OCI-LY7 (cell line): ENCODE measurements at regions not wholly inside any gene's neighbourhood (a gene's known extent, or its start where the extent isn't known, plus 50 kb on each side); places are given as distances from the start of the nearest gene placed in this dataset.

Experiments used
- EZH2phosphoT487 ChIP-seq: fragments of 200-600 bp; sonication (generic); IDR thresholded peaks from 2 replicates; pipeline ENCODE4 v1.6.1; 2018; ENCODE audit warnings: low read depth, borderline replicate concordance, mild to moderate bottlenecking, mixed run types, antibody characterized with exemption, low read length, moderate library complexity, mixed read lengths
- TF ChIP-seq, protein P1 (sequence below): fragments of 200-600 bp; sonication (generic); conservative IDR thresholded peaks from 2 replicates; pipeline ENCODE4 v1.5.1; 2014; ENCODE audit warnings: mild to moderate bottlenecking, antibody characterized with exemption, low read length, moderate library complexity, mixed read lengths

DNA sequence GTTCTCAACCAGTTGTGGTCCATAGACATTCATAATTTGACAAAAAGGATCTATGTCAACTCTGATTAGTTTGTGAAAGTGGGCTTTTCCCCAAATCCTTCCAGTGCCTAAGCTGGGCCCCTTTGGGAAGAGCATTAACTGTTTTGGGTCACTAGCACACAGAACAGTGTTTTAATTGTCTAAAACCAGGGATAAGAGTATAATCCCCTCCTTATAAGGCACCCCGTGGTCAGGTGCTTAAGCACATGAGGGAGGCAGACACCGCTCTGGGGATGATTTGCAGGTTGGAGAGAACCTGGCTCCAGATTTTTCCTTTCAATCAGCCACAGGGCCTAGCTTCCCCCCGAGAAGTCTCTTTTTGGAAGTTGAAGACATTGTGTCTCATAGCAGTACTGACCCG lies 53.6 kb upstream of the RFX8 start:
- TF ChIP-seq, protein P1, sequence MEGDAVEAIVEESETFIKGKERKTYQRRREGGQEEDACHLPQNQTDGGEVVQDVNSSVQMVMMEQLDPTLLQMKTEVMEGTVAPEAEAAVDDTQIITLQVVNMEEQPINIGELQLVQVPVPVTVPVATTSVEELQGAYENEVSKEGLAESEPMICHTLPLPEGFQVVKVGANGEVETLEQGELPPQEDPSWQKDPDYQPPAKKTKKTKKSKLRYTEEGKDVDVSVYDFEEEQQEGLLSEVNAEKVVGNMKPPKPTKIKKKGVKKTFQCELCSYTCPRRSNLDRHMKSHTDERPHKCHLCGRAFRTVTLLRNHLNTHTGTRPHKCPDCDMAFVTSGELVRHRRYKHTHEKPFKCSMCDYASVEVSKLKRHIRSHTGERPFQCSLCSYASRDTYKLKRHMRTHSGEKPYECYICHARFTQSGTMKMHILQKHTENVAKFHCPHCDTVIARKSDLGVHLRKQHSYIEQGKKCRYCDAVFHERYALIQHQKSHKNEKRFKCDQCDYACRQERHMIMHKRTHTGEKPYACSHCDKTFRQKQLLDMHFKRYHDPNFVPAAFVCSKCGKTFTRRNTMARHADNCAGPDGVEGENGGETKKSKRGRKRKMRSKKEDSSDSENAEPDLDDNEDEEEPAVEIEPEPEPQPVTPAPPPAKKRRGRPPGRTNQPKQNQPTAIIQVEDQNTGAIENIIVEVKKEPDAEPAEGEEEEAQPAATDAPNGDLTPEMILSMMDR = no peak
- TF ChIP-seq EZH2phosphoT487 = no peak
